GM21717 (cell line): ENCODE measurements at regions not wholly inside any gene's neighbourhood (a gene's known extent, or its start where the extent isn't known, plus 50 kb on each side); places are given as distances from the start of the nearest gene placed in this dataset.

Source experiments
- ATAC-seq: cut with Tn5 transposase; IDR thresholded peaks from one replicate; pipeline ENCODE4 v1.9.1; 2021; ENCODE audit warnings: mild to moderate bottlenecking, moderate library complexity; ENCODE audit not compliant: unreplicated experiment

DNA sequence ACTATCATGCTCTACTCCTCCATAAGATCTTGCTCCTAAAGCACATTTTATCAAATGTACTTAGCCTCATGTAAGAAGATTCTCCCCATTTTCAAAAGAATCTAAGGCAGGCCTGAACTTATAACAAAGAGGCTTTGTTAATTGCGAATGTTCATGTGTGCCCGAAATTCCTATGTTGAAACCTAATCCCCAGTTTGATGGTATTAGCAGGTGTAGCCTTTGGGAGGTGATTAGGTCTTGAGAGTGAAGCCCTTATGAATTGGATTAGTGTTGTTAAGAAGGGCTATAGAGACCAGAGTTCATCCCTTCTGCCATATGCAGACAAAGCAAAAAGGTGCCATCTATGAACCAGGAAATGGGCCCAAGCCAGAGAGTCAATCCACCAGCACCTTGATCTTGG is 234.5 kb downstream of the PAX3 start:
- no peak for ATAC-seq

DNA sequence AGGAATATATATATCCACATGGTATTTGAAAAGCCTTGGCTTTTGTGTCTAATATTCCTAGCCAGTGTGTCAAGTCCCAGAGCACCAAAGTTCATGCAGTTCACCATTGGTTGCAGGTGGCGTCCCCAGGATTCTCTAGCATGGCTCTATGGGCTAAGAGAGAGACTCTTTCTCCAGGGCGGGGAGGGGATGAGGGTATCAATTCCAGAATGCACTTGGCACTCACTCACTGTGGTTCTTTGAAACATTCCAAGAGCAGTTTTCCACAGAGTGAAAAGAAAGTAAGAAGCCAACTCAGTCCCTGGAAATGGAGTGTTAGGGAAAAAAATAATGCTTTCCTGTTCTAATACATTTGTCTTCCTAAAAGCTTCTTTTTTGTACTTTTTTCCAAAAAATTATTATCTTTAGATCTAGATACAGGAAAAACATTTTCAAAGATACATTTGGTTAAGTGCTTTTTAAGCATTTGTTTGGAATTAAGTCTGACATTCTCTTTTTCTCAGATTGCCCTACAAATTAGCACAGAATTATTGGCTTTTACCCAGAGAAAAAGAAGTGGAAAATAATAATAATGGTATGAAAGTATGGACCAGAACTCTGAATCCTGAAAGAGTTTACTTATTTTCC is 239.9 kb downstream of the PAX3 start:
- ATAC-seq = no peak

GRCh38 chr2:222057347-222058073 is 241.3 kb downstream of the PAX3 start:
- ATAC-seq = no peak

DNA sequence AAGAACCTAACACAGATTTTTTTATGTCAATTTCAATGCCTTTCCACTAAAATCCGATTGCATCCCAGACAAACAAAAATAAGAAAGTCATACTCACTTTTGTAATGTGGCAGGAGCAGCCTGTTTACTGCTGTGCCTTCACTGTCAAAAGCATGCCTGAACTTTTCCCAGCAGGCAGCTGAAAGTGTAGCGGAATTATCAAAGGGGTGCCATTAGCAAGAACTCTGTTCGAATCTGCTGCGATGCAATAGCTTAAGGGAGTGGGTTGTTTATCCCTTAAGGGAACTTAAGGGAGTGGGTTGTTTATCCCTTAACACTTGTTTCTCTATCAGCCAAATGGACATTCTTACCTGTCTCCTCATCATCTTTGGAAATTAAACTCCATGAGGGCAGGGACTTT is 243.5 kb downstream of the PAX3 start:
- ATAC-seq = no peak

- ATAC-seq = no peak
Measured at GRCh38 chr2:222054813-222055212, 244.0 kb downstream of the PAX3 start.

- ATAC-seq = no peak
Measured at GRCh38 chr2:222052934-222053367, 245.8 kb downstream of the PAX3 start.

DNA sequence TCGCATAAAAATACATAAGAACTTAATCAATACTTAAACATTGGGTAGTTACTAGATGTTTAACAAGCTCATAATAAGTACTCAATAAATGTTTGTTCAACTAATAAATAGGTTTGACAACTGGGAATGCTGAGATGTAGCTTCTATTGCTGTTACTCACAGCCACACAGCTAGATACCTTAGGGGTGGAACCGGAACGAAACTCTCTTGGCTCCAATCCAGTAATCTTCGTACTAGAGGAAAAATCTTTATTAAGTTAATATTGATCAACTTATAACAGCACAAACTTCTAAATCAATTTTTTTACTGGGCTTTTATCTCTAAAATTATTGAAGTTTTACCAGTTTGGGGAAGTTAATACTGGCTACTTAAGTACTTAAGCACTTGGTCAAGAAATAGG is 247.8 kb downstream of the PAX3 start:
- ATAC-seq = no peak

DNA sequence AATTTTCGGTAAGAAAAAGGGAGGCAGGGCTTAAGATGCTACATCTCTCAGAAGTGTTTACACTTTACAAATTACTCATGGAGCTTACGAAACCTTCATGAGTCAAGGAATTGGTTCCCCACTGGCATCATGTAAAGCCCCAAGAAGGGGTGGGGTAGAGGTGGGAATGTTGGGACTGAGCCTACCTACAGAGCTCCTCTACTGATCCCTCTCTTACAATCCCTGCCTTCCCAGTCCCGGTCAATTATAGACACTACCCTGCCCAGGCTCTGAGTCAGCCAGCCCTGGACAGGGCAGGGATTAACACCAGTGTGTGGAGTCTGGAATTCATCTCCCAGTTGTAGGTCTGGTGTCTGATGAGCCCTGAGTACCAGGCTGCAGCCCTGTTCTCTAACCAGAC is 248.9 kb downstream of the PAX3 start:
- ATAC-seq = no peak

DNA sequence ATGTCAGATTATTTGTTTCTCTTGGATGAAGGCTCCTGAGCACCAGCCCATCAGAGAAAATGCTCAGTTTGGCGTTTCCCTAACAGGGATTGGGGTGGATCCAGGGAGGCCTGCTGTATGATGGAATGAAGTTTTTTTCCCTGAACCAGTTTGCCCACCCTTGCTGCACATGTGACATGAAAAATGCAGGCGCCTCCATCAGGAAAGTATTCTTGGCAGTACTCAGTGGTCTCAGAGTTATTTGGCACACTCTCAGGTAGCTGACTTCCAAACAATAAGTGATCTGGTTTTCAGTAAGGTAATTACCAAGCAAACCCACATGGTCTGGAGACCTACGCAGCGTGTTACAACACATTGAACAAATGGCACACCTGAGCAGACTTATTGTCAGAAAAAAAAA is 254.9 kb downstream of the PAX3 start:
- no peak for ATAC-seq

DNA sequence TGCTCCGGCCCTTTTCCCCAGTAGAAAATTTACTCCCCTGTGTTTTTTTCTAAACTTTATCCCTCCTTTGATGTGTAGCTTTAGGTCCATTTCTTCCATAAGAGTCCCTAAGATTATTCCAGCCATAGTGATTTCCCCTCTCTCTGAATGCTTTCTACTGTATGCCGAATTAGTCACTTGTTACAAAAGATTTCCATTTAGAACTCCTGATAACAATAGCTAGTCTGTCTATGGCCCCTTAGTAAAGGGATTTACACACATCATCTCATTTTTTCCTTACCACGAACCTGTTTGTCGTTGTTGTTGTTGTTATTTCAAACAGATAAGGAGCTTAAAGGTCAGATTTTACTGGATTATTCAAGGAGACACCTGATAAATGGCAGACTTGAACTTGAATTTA is 256.1 kb downstream of the PAX3 start:
- ATAC-seq = no peak

DNA sequence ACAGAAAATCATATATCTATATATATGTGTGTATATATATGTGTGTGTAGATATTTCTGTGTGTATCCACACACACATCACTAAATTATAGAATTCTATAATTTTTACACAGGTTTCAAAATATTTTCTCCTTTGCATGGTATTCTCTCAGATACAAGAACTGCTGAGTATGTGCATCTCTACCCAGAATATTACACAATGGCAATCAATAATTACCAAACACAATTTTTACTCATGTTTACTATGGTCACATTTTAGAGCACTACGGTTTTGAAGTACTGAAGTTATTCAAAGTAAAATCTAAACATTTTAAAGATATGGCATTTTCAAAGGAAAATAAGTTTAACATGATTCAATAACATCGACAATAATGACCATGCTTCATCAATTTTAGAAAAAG is 258.5 kb downstream of the PAX3 start:
- ATAC-seq = no peak

- no peak for ATAC-seq
Measured at GRCh38 chr2:222039821-222040220, 259.0 kb downstream of the PAX3 start.

GRCh38 chr2:222038067-222038802 is 260.6 kb downstream of the PAX3 start:
- no peak for ATAC-seq

DNA sequence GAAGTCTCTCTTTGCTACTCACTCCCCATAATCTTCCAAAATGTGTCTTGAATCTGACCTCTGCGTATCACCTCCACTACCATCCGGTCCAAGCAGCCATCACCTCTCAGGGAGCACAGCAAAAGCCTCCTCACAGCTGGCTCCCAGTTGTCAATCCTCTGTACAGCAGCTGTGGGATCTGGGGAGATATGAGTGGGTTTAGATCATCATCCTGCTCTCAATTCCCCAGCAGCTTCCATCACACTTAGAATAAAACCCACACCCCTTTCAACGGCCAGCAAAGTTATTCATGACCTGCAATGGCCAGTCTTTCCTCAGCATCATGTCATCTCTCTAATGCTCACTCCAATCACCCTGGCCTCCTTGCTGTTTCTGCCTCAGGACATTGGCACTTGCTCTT is 261.6 kb downstream of the PAX3 start:
- no peak for ATAC-seq

DNA sequence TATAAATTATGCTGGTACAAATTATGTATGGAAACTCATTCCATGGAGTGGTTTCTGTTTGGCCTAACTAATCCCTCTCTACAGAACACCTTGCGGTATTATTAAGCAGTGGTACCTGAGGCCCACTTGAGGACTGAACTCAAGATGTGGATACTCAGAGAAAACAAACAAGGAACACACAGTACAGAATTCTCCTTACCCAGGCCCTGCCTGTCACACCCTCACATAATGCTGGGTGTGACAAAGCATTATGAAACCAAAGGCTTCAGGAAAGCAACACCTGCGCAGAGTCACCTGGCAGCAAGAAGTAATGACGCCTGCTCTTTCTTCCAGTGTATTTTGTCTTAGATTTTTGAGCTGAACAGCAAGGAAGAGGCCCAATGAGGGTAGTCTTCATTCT is 264.7 kb downstream of the PAX3 start:
- ATAC-seq = no peak

- no peak for ATAC-seq
Measured at GRCh38 chr2:222033541-222033940, 265.3 kb downstream of the PAX3 start.

- no peak for ATAC-seq
Measured at GRCh38 chr2:222025881-222026271, 272.9 kb downstream of the PAX3 start.

GRCh38 chr2:222024932-222025880 is 273.6 kb downstream of the PAX3 start:
- ATAC-seq = no peak

DNA sequence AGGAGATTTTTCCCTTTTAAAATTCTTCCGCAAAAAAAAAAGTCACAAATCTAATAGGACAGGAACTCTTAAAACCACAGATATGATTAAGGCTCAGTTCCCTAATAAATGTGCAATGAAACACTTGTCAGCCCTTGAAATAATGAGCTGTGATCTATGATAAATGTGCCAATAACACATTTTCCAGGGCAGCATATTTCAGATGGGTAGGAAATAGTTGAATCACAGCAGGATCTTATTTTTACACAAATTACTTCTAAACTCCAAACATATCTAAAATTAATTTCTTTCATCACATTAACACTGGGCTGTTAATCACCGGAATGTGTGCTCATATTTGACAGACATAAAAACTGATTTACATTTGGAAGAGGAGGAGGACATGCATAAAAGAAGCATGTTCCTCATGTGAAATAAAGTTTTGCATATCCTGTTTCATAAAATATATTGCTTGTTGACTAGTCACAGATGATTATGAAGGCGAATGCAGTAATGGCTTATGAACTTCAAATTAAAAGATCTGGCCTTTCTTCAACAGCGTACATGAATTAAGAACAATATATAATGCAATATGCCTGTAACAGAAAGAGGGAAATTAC is 281.4 kb downstream of the PAX3 start:
- no peak for ATAC-seq

DNA sequence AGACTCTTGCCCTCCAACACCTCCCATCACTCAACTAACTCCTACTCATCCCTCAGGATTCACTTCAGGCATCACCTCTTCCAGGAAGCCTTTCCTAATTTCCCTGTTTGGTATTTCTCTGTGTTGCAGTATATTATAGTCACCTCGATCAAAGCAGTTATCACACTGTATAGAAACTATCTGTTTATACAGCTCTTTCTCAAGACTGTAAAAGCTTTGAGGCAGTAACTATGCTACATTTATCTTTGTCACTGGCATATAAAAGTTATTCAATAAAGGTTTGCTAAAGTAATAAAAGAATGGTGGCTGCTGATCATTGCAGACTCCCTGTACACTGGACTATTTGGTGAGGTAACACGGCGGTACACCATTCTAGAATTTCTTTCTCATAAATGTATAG is 284.9 kb downstream of the PAX3 start:
- no peak for ATAC-seq

DNA sequence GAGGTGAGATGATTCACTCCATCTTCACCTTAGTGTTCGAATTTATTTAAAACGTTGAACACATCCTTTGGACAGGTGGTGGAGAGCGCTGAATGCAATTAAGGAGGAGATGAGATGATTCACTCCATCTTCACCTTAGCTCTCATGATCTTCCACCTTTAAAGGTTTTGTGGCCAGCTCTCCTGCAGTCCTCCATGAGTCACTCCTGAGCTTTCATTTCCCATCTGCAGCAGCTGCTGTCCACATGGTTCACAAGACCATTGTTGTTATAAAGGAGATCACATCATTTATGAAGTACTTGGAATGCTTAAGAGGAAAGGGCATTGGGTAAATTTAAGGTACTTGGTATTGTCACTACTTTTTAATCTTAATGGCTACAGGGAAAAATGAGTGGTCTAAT is 298.5 kb downstream of the PAX3 start:
- ATAC-seq = no peak
